A549 (cell line): ENCODE measurements at regions not wholly inside any gene's neighbourhood (a gene's known extent, or its start where the extent isn't known, plus 50 kb on each side); places are given as distances from the start of the nearest gene placed in this dataset.

ENCODE experiments used
- ATAC-seq, 2 experiments: fragments of 200-7000 bp in 1 of 2; fragments of >200 bp in 1 of 2; cut with Nextera tagmentation in 1 of 2; cut with Tn5 transposase in 1 of 2; 3 replicates each; pipeline versions ENCODE4 v1.8.0 to v1.9.1; 2018 to 2020; ENCODE audit warnings: mild to moderate bottlenecking in 1 of 2, moderate library complexity in 1 of 2
- CTCF ChIA-PET: fragments of 300-600 bp; sonication (Branson Sonifier 250); formaldehyde crosslinking; extraction: SDS; loops from one replicate; lab custom pipeline; 2021; ENCODE audit warnings: antibody characterized with exemption, inconsistent platforms; lab: Yijun Ruan, JAX
- POLR2A ChIA-PET: fragments of 350-600 bp; formaldehyde crosslinking; extraction: SDS; loops from one replicate; lab custom pipeline; 2021; ENCODE audit warnings: antibody characterized with exemption, inconsistent platforms; lab: Yijun Ruan, JAX
- DNase-seq, 2 experiments: peaks; one replicate each; pipeline versions ENCODE4 v3.0.0 to v3.0.0-alpha.2; 2011 to 2016; ENCODE audit warnings: low read depth in 1 of 2, low spot score in 1 of 2
- FAIRE-seq: peaks from 2 replicates; lab custom pipeline; 2011; peaks lifted over from hg19 to GRCh38; lab: Jason Lieb, UNC
- H3K27ac ChIP-seq, 2 experiments: fragments of >200 bp; sonication (Bioruptor Twin); formaldehyde crosslinking; 3 replicates each; pipeline ENCODE4 v1.5.1; 2016 to 2017
- H3K4me1 ChIP-seq: fragments of >200 bp; sonication (Bioruptor Twin); formaldehyde crosslinking; 3 replicates; pipeline ENCODE4 v1.6.1; 2016
- H3K4me2 ChIP-seq: fragments of >200 bp; sonication (Bioruptor Twin); formaldehyde crosslinking; 3 replicates; pipeline ENCODE4 v1.6.1; 2016
- H3K4me3 ChIP-seq: fragments of >200 bp; sonication (Bioruptor Twin); formaldehyde crosslinking; 3 replicates; pipeline ENCODE4 v1.5.1; 2016
- H3K9me3 ChIP-seq: fragments of >200 bp; sonication (Bioruptor Twin); formaldehyde crosslinking; 3 replicates; pipeline ENCODE4 v1.6.1; 2016
- BHLHE40 ChIP-seq: IDR thresholded peaks from 2 replicates; pipeline ENCODE4 v1.6.1; 2012; ENCODE audit warnings: low read depth, low read length, inconsistent platforms
- CEBPB ChIP-seq, 2 experiments: fragments of >200 bp in 1 of 2; sonication (Bioruptor Twin) in 1 of 2; formaldehyde crosslinking in 1 of 2; IDR thresholded peaks; 2 replicates each; pipeline ENCODE4 v1.6.1; 2012 to 2016
- CTCF ChIP-seq: fragments of >200 bp; sonication (Bioruptor Twin); formaldehyde crosslinking; IDR thresholded peaks from 3 replicates; pipeline ENCODE4 v1.5.1; 2016
- EHF ChIP-seq: fragments of 250-450 bp; sonication (Bioruptor Pico); IDR thresholded peaks from 2 replicates; pipeline ENCODE4 v1.5.0; 2020; ENCODE audit warnings: mild to moderate bottlenecking
- EHMT2 ChIP-seq: fragments of 200-600 bp; sonication (generic); IDR thresholded peaks from 2 replicates; pipeline ENCODE4 v1.6.1; 2016; ENCODE audit warnings: antibody characterized with exemption, low read depth, mild to moderate bottlenecking, moderate library complexity
- ESRRA ChIP-seq: fragments of 150-350 bp; IDR thresholded peaks from 2 replicates; pipeline ENCODE4 v1.6.1; 2014; ENCODE audit warnings: mild to moderate bottlenecking, low read length, borderline replicate concordance
- FOSL2 ChIP-seq, 2 experiments: fragments of 450-650 bp in 1 of 2; fragments of >200 bp in 1 of 2; sonication (Bioruptor Twin) in 1 of 2; formaldehyde crosslinking; IDR thresholded peaks; 2 replicates each; pipeline versions ENCODE4 v1.5.0 to v1.6.1; 2016 to 2020; ENCODE audit warnings: mild to moderate bottlenecking in 1 of 2, moderate library complexity in 1 of 2
- FOXS1 ChIP-seq: fragments of 250-450 bp; sonication (Bioruptor Pico); IDR thresholded peaks from 2 replicates; pipeline ENCODE4 v1.5.0; 2020; ENCODE audit warnings: mild to moderate bottlenecking, moderate library complexity
- HEYL ChIP-seq: fragments of 250-450 bp; sonication (Bioruptor Pico); IDR thresholded peaks from 2 replicates; pipeline ENCODE4 v1.8.0; 2021; ENCODE audit warnings: mild to moderate bottlenecking, moderate library complexity
- JUNB ChIP-seq: fragments of >200 bp; sonication (Bioruptor Twin); formaldehyde crosslinking; IDR thresholded peaks from 2 replicates; pipeline ENCODE4 v1.6.1; 2016
- KDM5A ChIP-seq: fragments of 200-600 bp; sonication (generic); IDR thresholded peaks from 2 replicates; pipeline ENCODE4 v1.6.1; 2016; ENCODE audit warnings: antibody characterized with exemption, mild to moderate bottlenecking
- MAZ ChIP-seq: fragments of 150-350 bp; IDR thresholded peaks from 2 replicates; pipeline ENCODE4 v1.6.1; 2014; ENCODE audit warnings: antibody characterized with exemption, low read depth, low read length, borderline replicate concordance
- MYC ChIP-seq: IDR thresholded peaks from 2 replicates; pipeline ENCODE4 v1.6.1; 2012; ENCODE audit warnings: mild to moderate bottlenecking, inconsistent platforms, low read length, improper control_type of control experiment, borderline replicate concordance
- NPAS2 ChIP-seq: fragments of 250-450 bp; sonication (Bioruptor Pico); IDR thresholded peaks from 2 replicates; pipeline ENCODE4 v1.8.0; 2022; ENCODE audit warnings: mild to moderate bottlenecking, moderate library complexity, borderline replicate concordance
- NR3C1 ChIP-seq: fragments of >200 bp; sonication (Bioruptor Twin); formaldehyde crosslinking; IDR thresholded peaks from 3 replicates; pipeline ENCODE4 v1.6.1; 2017
- POLR2A ChIP-seq: IDR thresholded peaks from 2 replicates; pipeline ENCODE4 v1.6.1; 2012; ENCODE audit warnings: mild to moderate bottlenecking, low read length
- RAD21 ChIP-seq, 2 experiments: fragments of >200 bp in 1 of 2; sonication (Bioruptor Twin) in 1 of 2; formaldehyde crosslinking in 1 of 2; IDR thresholded peaks in 1 of 2; conservative IDR thresholded peaks in 1 of 2; 2 replicates in 1 of 2; 3 replicates in 1 of 2; pipeline ENCODE4 v1.6.1; 2012 to 2018; ENCODE audit warnings: inconsistent platforms in 1 of 2
- RCOR1 ChIP-seq: fragments of 150-350 bp; IDR thresholded peaks from 2 replicates; pipeline ENCODE4 v1.6.1; 2014; ENCODE audit warnings: antibody characterized with exemption, low read length, low read depth
- REST ChIP-seq: fragments of 200-600 bp; sonication (generic); IDR thresholded peaks from 2 replicates; pipeline ENCODE4 v1.6.1; 2016; ENCODE audit warnings: antibody characterized with exemption, mild to moderate bottlenecking, moderate library complexity
- SMC3 ChIP-seq: fragments of >200 bp; sonication (Bioruptor Twin); formaldehyde crosslinking; IDR thresholded peaks from 3 replicates; pipeline ENCODE4 v1.6.1; 2018; ENCODE audit warnings: inconsistent platforms
- TP53 ChIP-seq: fragments of 250-450 bp; sonication (Bioruptor Pico); IDR thresholded peaks from 2 replicates; pipeline ENCODE4 v1.5.0; 2021; ENCODE audit warnings: mild to moderate bottlenecking, moderate library complexity
- USF2 ChIP-seq: fragments of 450-650 bp; IDR thresholded peaks from 2 replicates; pipeline ENCODE4 v1.6.1; 2014; ENCODE audit warnings: antibody characterized with exemption
- ZC3H11A ChIP-seq: fragments of 450-650 bp; IDR thresholded peaks from 2 replicates; pipeline ENCODE4 v1.6.1; 2014; ENCODE audit warnings: antibody characterized with exemption, mild to moderate bottlenecking
- ZNF302 ChIP-seq: fragments of 250-450 bp; sonication (Bioruptor Pico); IDR thresholded peaks from 2 replicates; pipeline ENCODE4 v1.9.0; 2021; ENCODE audit warnings: inconsistent platforms, mild to moderate bottlenecking, moderate library complexity
- ZSCAN20 ChIP-seq: fragments of 250-450 bp; sonication (Bioruptor Pico); IDR thresholded peaks from 2 replicates; pipeline ENCODE4 v1.8.0; 2022; ENCODE audit warnings: mild to moderate bottlenecking, moderate library complexity
- whole genome bisulfite sequencing: methylation state at CpG from one replicate; pipeline ENCODE4 v1.1.6; 2017; ENCODE audit errors: missing lambda C conversion rate; 5-methylcytosine and 5-hydroxymethylcytosine counted together
- TF ChIP-seq, protein P1 (sequence below): fragments of 250-450 bp; sonication (Bioruptor Pico); IDR thresholded peaks from 2 replicates; pipeline ENCODE4 v1.5.0; 2020; ENCODE audit warnings: low read depth, mild to moderate bottlenecking, moderate library complexity
- TF ChIP-seq, protein P2 (sequence below): fragments of >200 bp; sonication (Bioruptor Twin); formaldehyde crosslinking; IDR thresholded peaks from 2 replicates; pipeline ENCODE4 v1.6.1; 2016
- TF ChIP-seq, protein P3 (sequence below): IDR thresholded peaks from 2 replicates; pipeline ENCODE4 v1.6.1; 2012

- no peak for TF ChIP-seq REST
These were observed 69.5 kb upstream of the TNR start (continued) for GRCh38 chr1:175812936-175813335.

DNA sequence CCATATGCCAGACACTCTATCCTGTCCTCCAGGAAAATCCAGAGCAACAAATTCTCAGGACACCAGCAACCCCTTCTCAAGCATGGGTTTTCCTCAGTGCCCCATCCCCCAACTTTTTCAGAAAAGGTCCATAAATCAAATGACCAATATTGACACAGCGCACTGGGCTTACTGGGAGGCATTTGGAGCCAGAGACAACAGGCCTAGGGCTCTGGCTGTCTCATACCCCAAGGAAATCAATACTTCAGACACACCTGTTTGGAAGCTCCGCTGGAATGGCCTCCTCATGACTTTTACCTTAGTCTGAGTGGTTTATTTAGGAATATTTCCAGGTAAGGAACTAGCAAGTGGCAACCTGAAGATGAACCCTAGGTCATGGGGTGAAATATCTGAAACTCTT is 66.9 kb upstream of the TNR start:
- TF ChIP-seq MAZ (no peak), ESRRA (no peak), EHMT2 (no peak), POLR2A (no peak), RCOR1 (no peak), SMC3 (no peak), TP53 (CRISPR knock-in tag) (no peak), HEYL (CRISPR knock-in tag) (no peak), CEBPB (IDR thresholded peaks at IDR 0.05) (no peak), NPAS2 (no peak), JUNB (no peak), ZSCAN20 (CRISPR knock-in tag) (no peak)
- CTCF ChIA-PET, result no interaction called here
- H3K9me3 ChIP-seq, result no peaks in the 10 kb centered on the region
- no peak for FAIRE-seq
- POLR2A ChIA-PET, result no interaction called here
- H3K4me1 ChIP-seq, result no peaks in the 10 kb centered on the region
- WGBS, result 18% methylated on average over 2 of the region's 2 CpGs
- no peak overlapping the region for H3K27ac ChIP-seq
- DNase-seq, result no peak
- ATAC-seq, result no peak
- H3K4me3 ChIP-seq, result no peak overlapping the region
- no peak overlapping the region for H3K4me2 ChIP-seq

- ATAC-seq (no peak), DNase-seq (no peak), FAIRE-seq (no peak)
- ChIA-PET POLR2A (no interaction called here), CTCF (interaction anchor here (0.7 kb wide), 1 partner anchor 80 kb away, joined by 3 read pairs; no protein-coding TSS in a partner anchor)
- no peak overlapping the region for H3K27ac ChIP-seq
- no peak overlapping the region for H3K4me3 ChIP-seq
- H3K9me3 ChIP-seq, result no peaks in the 10 kb centered on the region
- no peak overlapping the region for H3K4me2 ChIP-seq
- TF ChIP-seq ZNF302 (CRISPR knock-in tag), result no peak
- TF ChIP-seq ZC3H11A, result no peak
- TF ChIP-seq EHF (CRISPR knock-in tag), result no peak
- TF ChIP-seq, protein P1, sequence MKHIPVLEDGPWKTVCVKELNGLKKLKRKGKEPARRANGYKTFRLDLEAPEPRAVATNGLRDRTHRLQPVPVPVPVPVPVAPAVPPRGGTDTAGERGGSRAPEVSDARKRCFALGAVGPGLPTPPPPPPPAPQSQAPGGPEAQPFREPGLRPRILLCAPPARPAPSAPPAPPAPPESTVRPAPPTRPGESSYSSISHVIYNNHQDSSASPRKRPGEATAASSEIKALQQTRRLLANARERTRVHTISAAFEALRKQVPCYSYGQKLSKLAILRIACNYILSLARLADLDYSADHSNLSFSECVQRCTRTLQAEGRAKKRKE (CRISPR knock-in tag), result no peak
- TF ChIP-seq SMC3, result no peak
- no peak for TF ChIP-seq ZSCAN20 (CRISPR knock-in tag)
- TF ChIP-seq USF2, result no peak
- TF ChIP-seq FOSL2 (IDR thresholded peaks at IDR 0.05), result no peak
- no peak for TF ChIP-seq FOSL2 (CRISPR knock-in tag; IDR thresholded peaks at IDR 0.05)
- TF ChIP-seq, protein P2, sequence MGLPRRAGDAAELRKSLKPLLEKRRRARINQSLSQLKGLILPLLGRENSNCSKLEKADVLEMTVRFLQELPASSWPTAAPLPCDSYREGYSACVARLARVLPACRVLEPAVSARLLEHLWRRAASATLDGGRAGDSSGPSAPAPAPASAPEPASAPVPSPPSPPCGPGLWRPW, result no peak
- no peak for TF ChIP-seq BHLHE40
- TF ChIP-seq, protein P3, sequence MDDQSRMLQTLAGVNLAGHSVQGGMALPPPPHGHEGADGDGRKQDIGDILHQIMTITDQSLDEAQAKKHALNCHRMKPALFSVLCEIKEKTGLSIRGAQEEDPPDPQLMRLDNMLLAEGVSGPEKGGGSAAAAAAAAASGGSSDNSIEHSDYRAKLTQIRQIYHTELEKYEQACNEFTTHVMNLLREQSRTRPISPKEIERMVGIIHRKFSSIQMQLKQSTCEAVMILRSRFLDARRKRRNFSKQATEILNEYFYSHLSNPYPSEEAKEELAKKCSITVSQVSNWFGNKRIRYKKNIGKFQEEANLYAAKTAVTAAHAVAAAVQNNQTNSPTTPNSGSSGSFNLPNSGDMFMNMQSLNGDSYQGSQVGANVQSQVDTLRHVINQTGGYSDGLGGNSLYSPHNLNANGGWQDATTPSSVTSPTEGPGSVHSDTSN, result no peak
- no peak for TF ChIP-seq EHMT2
- no peak for TF ChIP-seq MYC
- no peak for TF ChIP-seq CTCF
- TF ChIP-seq FOXS1 (CRISPR knock-in tag), result no peak
- TF ChIP-seq KDM5A, result no peak
- no peak for TF ChIP-seq NR3C1
- no peak for TF ChIP-seq RAD21 (conservative IDR thresholded peaks at IDR 0.05 in 1 of 2, IDR thresholded peaks at IDR 0.05 in 1 of 2)
- H3K4me1 ChIP-seq, result no peaks in the 10 kb centered on the region
These were observed 65.6 kb upstream of the TNR start for GRCh38 chr1:175808999-175809398.
